ENCODE measurements at regions not wholly inside any gene's neighbourhood (a gene's known extent, or its start where the extent isn't known, plus 50 kb on each side); places are given as distances from the start of the nearest gene placed in this dataset.
"Not testable (repeated sequence)": the region's sequence is repeated elsewhere in the genome, so short reads cannot be mapped to it uniquely, and the experiment has no call there.

GRCh38 chr18:77400561-77400960 is 150.9 kb downstream of the GALR1 start:
- no peak overlapping the region for H3K27ac Mint-ChIP-seq
- ATAC-seq (no peak), DNase-seq (ENCODE audit: low spot score in 2 of 2) (no peak)
- H3K36me3 Mint-ChIP-seq, result no peaks in the 10 kb centered on the region
- H3K9me3 Mint-ChIP-seq, result no peaks in the 10 kb centered on the region

DNA sequence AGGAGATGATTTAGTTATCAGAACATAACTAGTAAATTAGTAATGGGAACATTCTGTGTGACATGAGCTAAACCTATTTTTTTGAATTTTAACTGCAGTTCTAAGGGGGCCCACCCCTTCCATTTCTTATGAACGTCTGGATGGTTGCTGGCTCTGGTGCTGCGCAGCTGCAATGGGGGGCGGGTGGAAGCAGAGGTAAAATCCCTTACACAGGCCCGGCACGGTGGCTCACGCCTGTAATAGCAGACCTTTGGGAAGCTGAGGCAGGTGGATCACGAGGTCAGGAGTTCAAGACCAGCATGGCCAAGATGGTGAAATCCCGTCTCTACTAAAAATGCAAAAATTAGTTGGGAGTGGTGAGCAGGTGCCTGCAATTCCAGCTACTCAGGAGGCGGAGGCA is 151.5 kb downstream of the GALR1 start:
- H3K27ac Mint-ChIP-seq, result no peak overlapping the region
- H3K36me3 Mint-ChIP-seq, result no peaks in the 10 kb centered on the region
- DNase-seq (ENCODE audit: low spot score in 2 of 2) (no peak), ATAC-seq (no peak)
- no peaks in the 10 kb centered on the region for H3K9me3 Mint-ChIP-seq

DNA sequence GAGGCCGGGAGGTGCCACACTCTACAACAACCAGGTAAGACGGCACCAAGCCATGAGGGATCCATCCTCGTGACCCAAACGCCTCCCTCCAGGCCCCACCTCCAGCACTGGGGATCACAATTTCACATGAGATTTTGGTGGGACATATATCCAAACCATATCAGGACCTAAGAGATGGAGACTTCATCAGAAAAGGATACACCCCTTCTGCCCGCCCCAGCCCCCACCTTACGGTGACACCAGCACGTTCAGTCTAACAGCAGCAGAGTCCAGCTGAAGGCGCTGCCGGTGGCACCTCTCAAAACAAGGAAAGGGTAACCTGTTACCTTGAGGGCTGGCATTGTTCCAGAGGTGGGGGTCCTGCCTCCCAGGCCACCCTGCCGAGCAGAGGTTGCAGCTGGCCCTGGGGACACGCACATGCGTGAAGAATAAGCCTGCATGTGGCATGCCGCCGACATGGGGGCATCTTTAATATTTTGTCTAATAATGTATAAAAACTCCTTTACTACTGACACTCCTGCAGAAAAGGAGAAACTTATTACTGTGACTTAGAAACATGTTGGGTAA is 154.4 kb downstream of the GALR1 start:
- Mint-ChIP-seq H3K9me3 (no peaks in the 10 kb centered on the region), H3K27ac (no peak overlapping the region), H3K36me3 (no peaks in the 10 kb centered on the region)
- DNase-seq (ENCODE audit: low spot score in 2 of 2) (no peak), ATAC-seq (no peak)

- Mint-ChIP-seq H3K9me3 (no peaks in the 10 kb centered on the region), H3K27ac (no peak overlapping the region), H3K36me3 (no peaks in the 10 kb centered on the region)
- DNase-seq (ENCODE audit: low spot score in 2 of 2) (no peak), ATAC-seq (no peak)
Measured at GRCh38 chr18:77405096-77405495, 155.4 kb downstream of the GALR1 start.

DNA sequence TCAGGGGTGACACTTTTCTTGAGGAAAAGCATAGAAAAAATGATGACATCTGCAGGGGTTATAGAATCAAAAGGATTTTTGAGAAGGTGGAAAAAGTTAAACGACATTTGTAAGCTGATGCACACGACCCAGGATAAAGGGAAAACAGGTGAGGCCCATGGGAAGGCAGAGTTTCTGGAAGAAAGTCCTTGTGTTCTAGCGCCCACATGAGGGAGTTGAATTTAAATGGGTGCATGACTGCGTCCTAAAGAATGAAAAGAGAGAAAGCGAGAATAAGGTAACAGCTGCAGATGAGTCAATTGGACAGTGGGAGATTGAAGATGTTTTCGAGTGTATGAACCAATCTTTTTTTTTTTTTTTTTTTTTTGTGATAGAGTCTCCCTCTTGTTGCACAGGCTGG is 158.1 kb downstream of the GALR1 start:
- no peak overlapping the region for H3K27ac Mint-ChIP-seq
- ATAC-seq (no peak), DNase-seq (ENCODE audit: low spot score in 2 of 2) (no peak)
- H3K9me3 Mint-ChIP-seq, result no peaks in the 10 kb centered on the region
- H3K36me3 Mint-ChIP-seq, result no peaks in the 10 kb centered on the region

DNA sequence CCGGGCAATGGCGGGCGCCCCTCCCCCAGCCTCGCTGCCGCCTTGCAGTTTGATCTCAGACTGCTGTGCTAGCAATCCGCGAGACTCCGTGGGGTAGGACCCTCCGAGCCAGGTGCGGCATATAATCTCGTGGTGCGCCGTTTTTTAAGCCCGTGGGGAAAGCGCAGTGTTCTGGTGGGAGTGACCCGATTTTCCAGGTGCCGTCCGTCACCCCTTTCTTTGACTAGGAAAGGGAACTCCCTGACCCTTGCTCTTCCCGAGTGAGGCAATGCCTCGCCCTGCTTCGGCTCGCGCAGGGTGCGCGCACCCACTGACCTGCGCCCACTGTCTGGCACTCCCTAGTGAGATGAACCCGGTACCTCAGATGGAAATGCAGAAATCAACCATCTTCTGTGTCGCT is 171.9 kb downstream of the GALR1 start:
- not testable (repeated sequence) for H3K27ac Mint-ChIP-seq; H3K9me3 Mint-ChIP-seq; ATAC-seq; H3K36me3 Mint-ChIP-seq; DNase-seq (ENCODE audit: low spot score in 2 of 2)

GRCh38 chr18:77422974-77423867 is 173.6 kb downstream of the GALR1 start:
- no peaks in the 10 kb centered on the region for H3K9me3 Mint-ChIP-seq
- H3K36me3 Mint-ChIP-seq, result no peaks in the 10 kb centered on the region
- no peak for ATAC-seq
- H3K27ac Mint-ChIP-seq, result no peak overlapping the region
- no peak for DNase-seq (ENCODE audit: low spot score in 2 of 2)

DNA sequence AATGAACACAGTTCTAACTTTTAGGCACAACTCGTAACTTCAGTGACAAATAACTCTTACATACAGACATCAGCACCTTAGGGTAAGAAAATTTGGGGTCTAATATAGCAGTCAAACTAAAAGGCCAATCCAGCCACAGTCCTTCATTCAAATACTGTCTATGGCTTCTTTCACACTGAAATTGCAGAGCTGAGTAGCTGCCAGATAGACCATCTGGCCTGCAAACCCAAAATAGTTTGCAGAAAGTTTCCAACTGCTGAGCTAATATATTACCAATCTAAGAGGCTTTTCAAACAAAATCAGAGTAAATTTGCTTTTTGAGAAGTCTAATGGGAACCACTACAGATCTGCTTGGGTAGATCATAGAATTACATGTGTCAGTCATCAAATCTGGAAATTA is 183.4 kb downstream of the GALR1 start:
- ATAC-seq (no peak), DNase-seq (ENCODE audit: low spot score in 2 of 2) (no peak)
- H3K27ac Mint-ChIP-seq, result no peak overlapping the region
- no peaks in the 10 kb centered on the region for H3K9me3 Mint-ChIP-seq
- H3K36me3 Mint-ChIP-seq, result no peaks in the 10 kb centered on the region

DNA sequence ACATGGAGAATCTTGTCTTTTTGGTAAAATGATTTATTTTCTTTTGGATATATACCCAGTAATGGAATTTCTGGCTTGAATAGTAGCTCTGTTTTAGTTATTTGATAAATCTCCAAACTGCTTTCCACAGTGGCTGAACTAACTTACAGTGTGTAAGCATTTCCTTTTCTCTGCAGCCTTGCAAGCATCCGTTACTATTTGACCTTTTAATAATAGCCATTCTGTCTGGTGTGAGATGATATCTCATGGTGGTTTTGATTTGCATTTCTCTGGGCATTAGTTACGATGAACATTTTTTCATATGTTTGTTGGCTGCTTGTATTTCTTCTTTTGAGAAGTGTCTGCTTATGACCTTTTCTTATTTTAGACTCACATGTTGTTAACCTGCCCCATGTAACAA is 190.2 kb downstream of the GALR1 start:
- Mint-ChIP-seq H3K36me3 (no peaks in the 10 kb centered on the region), H3K27ac (no peak overlapping the region), H3K9me3 (no peaks in the 10 kb centered on the region)
- ATAC-seq (no peak), DNase-seq (ENCODE audit: low spot score in 2 of 2) (no peak)

DNA sequence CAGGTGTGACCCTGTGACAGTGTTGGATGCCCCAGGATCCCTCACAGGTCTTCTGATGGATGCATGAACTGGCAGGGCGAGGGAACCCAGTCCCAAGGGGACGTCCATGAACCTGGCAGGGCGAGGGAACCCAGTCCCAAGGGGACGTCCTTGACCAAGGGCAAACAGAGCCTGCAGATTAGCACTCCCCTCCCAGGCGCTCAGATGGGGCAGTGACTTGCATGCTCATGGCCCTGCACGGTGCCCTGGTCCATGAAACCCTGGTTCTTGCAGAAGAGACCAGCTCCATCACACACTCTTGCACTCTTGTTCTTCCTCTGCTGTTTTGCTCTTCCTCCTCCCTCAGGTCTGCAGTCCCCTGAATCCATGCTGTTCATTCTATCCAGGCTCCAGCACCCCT is 192.7 kb downstream of the GALR1 start:
- ATAC-seq, result no peak
- no peaks in the 10 kb centered on the region for H3K9me3 Mint-ChIP-seq
- H3K36me3 Mint-ChIP-seq, result no peaks in the 10 kb centered on the region
- peak overlapping the region in 1 of 2 donors; percentile 2 for H3K27ac Mint-ChIP-seq
- no peak for DNase-seq (ENCODE audit: low spot score in 2 of 2)

DNA sequence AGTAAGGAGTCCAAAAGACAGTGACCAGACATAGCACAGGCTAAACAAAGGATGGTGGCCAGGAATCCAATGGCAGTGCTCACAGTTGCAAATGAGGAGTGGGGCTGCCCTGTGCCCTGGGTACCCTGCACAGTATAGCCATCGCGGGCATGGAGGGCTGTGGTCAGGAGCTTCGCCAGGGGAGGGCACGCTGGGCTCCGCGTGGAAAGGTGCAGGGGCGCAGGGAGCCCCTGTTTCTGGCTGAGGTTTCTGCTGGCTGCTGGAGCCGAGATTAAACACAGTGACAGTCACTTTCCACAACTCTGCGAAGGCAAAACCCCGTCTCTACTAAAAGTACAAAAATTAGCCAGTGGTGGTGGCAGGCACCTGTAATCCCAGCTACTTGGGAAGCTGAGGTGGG is 194.7 kb downstream of the GALR1 start:
- no peak for ATAC-seq
- no peaks in the 10 kb centered on the region for H3K36me3 Mint-ChIP-seq

GRCh38 chr18:77448046-77448445 is 198.4 kb downstream of the GALR1 start:
- H3K36me3 Mint-ChIP-seq, result no peaks in the 10 kb centered on the region
- no peak for DNase-seq (ENCODE audit: low spot score in 2 of 2)
- no peak overlapping the region for H3K27ac Mint-ChIP-seq
- no peaks in the 10 kb centered on the region for H3K9me3 Mint-ChIP-seq
- no peak for ATAC-seq

More for the DNA sequence above, 194.7 kb downstream of the GALR1 start:
- no peak overlapping the region for H3K27ac Mint-ChIP-seq
- DNase-seq (ENCODE audit: low spot score in 2 of 2), result no peak
- H3K9me3 Mint-ChIP-seq, result no peaks in the 10 kb centered on the region

GRCh38 chr18:77455004-77455403 is 205.4 kb downstream of the GALR1 start:
- no peaks in the 10 kb centered on the region for H3K9me3 Mint-ChIP-seq

DNA sequence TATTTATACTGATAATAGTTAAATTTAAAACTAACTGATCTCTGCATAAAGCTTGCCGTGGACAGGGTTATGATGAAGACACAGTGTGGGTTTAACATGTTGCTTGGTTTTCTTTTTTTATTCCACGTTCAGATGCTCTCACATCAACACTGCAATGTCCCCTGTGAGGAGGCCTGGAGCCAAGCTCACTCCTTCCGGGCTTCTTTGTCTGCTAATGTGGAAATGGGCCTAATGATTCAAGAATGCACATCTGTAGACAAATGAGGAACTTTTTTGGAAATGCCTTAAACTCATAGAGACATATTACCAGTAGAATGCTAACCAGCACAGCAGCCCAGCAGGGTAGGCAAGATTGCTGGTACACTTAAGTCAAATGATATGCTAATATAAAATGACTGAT is 208.0 kb downstream of the GALR1 start:
- H3K9me3 Mint-ChIP-seq, result no peaks in the 10 kb centered on the region
- no peaks in the 10 kb centered on the region for H3K36me3 Mint-ChIP-seq
- no peak overlapping the region for H3K27ac Mint-ChIP-seq
- ATAC-seq (no peak), DNase-seq (ENCODE audit: low spot score in 2 of 2) (no peak)

More at GRCh38 chr18:77455004-77455403, 205.4 kb downstream of the GALR1 start:
- H3K36me3 Mint-ChIP-seq, result no peaks in the 10 kb centered on the region
- H3K27ac Mint-ChIP-seq, result no peak overlapping the region
- DNase-seq (ENCODE audit: low spot score in 2 of 2) (no peak), ATAC-seq (no peak)

GRCh38 chr18:77461062-77461688 is 211.5 kb downstream of the GALR1 start:
- no peaks in the 10 kb centered on the region for H3K36me3 Mint-ChIP-seq
- ATAC-seq (no peak), DNase-seq (ENCODE audit: low spot score in 2 of 2) (no peak)
- H3K9me3 Mint-ChIP-seq, result no peaks in the 10 kb centered on the region
- H3K27ac Mint-ChIP-seq, result no peak overlapping the region

GRCh38 chr18:77464917-77465316 is 215.3 kb downstream of the GALR1 start:
- ATAC-seq, result no peak
- Mint-ChIP-seq H3K9me3 (no peaks in the 10 kb centered on the region), H3K36me3 (no peaks in the 10 kb centered on the region), H3K27ac (no peak overlapping the region)
- DNase-seq (ENCODE audit: low spot score in 2 of 2), result no peak

DNA sequence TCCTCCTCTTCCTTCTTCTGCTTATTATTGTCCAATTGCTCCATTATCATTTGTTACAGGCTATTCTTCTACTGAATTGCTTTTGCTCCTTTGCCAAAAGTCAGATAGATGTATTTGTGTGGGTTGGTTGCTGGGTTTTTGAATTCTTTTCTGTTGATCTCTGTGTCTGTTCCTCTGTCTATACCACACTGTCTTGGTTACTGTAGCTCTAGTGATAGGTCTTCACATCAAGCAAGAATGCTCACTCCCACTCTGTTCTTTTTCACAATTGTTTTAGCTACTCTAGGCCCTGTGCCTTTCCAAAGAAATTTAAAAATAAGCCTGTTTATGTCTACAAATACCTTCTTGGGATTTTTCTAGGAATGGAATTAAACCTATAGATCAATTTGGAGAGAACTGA is 217.2 kb downstream of the GALR1 start:
- no peaks in the 10 kb centered on the region for H3K9me3 Mint-ChIP-seq
- DNase-seq (ENCODE audit: low spot score in 2 of 2) (no peak), ATAC-seq (no peak)
- no peaks in the 10 kb centered on the region for H3K36me3 Mint-ChIP-seq
- H3K27ac Mint-ChIP-seq, result no peak overlapping the region

GRCh38 chr18:77469131-77469530 is 219.5 kb downstream of the GALR1 start:
- Mint-ChIP-seq H3K36me3 (no peaks in the 10 kb centered on the region), H3K27ac (no peak overlapping the region), H3K9me3 (no peaks in the 10 kb centered on the region)
- ATAC-seq, result no peak
- DNase-seq (ENCODE audit: low spot score in 2 of 2), result no peak
